OCI-LY3 (cell line): ENCODE measurements at regions not wholly inside any gene's neighbourhood (a gene's known extent, or its start where the extent isn't known, plus 50 kb on each side); places are given as distances from the start of the nearest gene placed in this dataset.
A peak's percentile ranks its signal among the peaks of the same experiment; 100 is the strongest.

Source experiments
- H2AFZ ChIP-seq: fragments of 200-600, 300-600 bp; shearing (Covaris generic); 2 replicates; pipeline ENCODE4 v1.6.0; 2014; ENCODE audit warnings: antibody characterized with exemption, low read depth, low read length
- H3K27ac ChIP-seq: fragments of 200-600, 300-600 bp; sonication (generic); 2 replicates; pipeline ENCODE4 v1.5.1; 2014; ENCODE audit warnings: mild to moderate bottlenecking, low read length, moderate library complexity, mixed read lengths
- H3K27me3 ChIP-seq: fragments of 200-600, 300-600 bp; sonication (generic); 2 replicates; pipeline ENCODE4 v1.6.1; 2014; ENCODE audit warnings: low read depth, low read length, mixed read lengths
- H3K36me3 ChIP-seq: fragments of 200-600, 300-600 bp; sonication (generic); replicated peaks from 2 replicates; pipeline ENCODE3; 2014; ENCODE audit warnings: low read depth, low read length, mixed read lengths
- H3K4me1 ChIP-seq: fragments of 300-600, 200-600 bp; sonication (generic); 2 replicates; pipeline ENCODE4 v1.6.1; 2014; ENCODE audit warnings: low read length, mixed read lengths
- H3K4me2 ChIP-seq: fragments of 200-600, 300-600 bp; sonication (generic); 2 replicates; pipeline ENCODE4 v1.6.1; 2014; ENCODE audit warnings: low read length, mixed read lengths
- H3K4me3 ChIP-seq: fragments of 300-600, 200-600 bp; sonication (generic); 2 replicates; pipeline ENCODE4 v1.5.1; 2014; ENCODE audit warnings: antibody characterized with exemption, mild to moderate bottlenecking, low read length, moderate library complexity
- H3K79me2 ChIP-seq: fragments of 300-600, 200-600 bp; shearing (Covaris generic); 2 replicates; pipeline ENCODE4 v1.6.1; 2014; ENCODE audit warnings: mild to moderate bottlenecking, low read length, mixed read lengths
- H3K9ac ChIP-seq: fragments of 300-600, 200-600 bp; shearing (Covaris generic); 2 replicates; pipeline ENCODE4 v1.6.0; 2014; ENCODE audit warnings: mild to moderate bottlenecking, low read length, moderate library complexity
- H3K9me3 ChIP-seq: fragments of 200-600, 300-600 bp; shearing (Covaris generic); 2 replicates; pipeline ENCODE4 v1.6.1; 2014; ENCODE audit warnings: low read length, mixed read lengths; ENCODE audit not compliant: insufficient read depth
- H4K20me1 ChIP-seq: fragments of 200-600, 300-600 bp; sonication (generic); 2 replicates; pipeline ENCODE4 v1.6.1; 2016; ENCODE audit warnings: low read length, mixed read lengths; ENCODE audit not compliant: insufficient read depth
- EZH2phosphoT487 ChIP-seq: fragments of 200-600 bp; shearing (Covaris generic); IDR thresholded peaks from 2 replicates; pipeline ENCODE4 v1.6.1; 2018; ENCODE audit warnings: antibody characterized with exemption, mixed run types, low read depth
- TF ChIP-seq, protein P1 (sequence below): fragments of 200-600, 300-600 bp; sonication (generic); IDR thresholded peaks from 2 replicates; pipeline ENCODE4 v1.5.1; 2014; ENCODE audit warnings: antibody characterized with exemption, low read length, low read depth

DNA sequence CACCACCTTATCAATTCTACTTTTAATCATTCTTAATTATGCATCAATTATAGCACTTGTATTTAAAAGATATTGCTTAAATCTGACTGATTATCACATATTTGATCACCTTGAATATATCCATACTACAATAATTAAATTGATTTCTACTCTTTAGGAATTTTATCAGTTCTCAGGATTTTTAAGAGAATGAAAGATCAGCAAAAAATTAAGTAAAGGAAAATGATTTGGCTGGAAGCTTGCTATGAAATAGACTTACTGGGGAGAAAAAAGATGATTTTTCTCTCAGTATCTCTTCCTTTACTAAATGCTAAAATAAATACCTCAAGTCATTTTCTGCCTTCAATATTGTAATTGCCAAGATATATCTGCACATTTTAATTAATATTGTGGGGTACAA lies 848.6 kb downstream of the LTN1 start:
- TF ChIP-seq, protein P1, sequence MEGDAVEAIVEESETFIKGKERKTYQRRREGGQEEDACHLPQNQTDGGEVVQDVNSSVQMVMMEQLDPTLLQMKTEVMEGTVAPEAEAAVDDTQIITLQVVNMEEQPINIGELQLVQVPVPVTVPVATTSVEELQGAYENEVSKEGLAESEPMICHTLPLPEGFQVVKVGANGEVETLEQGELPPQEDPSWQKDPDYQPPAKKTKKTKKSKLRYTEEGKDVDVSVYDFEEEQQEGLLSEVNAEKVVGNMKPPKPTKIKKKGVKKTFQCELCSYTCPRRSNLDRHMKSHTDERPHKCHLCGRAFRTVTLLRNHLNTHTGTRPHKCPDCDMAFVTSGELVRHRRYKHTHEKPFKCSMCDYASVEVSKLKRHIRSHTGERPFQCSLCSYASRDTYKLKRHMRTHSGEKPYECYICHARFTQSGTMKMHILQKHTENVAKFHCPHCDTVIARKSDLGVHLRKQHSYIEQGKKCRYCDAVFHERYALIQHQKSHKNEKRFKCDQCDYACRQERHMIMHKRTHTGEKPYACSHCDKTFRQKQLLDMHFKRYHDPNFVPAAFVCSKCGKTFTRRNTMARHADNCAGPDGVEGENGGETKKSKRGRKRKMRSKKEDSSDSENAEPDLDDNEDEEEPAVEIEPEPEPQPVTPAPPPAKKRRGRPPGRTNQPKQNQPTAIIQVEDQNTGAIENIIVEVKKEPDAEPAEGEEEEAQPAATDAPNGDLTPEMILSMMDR, result no peak
- no peak for TF ChIP-seq EZH2phosphoT487
- Histone ChIP-seq H3K9ac (no peak overlapping the region), H3K36me3 (no peaks in the 10 kb centered on the region), H3K27me3 (no peaks in the 10 kb centered on the region), H4K20me1 (no peaks in the 10 kb centered on the region), H3K4me3 (no peak overlapping the region), H3K4me2 (no peak overlapping the region), H3K27ac (no peak overlapping the region), H3K79me2 (no peaks in the 10 kb centered on the region), H3K9me3 (no peaks in the 10 kb centered on the region), H2AFZ (no peak overlapping the region), H3K4me1 (peaks cover 12% of the 10 kb centered on the region)

DNA sequence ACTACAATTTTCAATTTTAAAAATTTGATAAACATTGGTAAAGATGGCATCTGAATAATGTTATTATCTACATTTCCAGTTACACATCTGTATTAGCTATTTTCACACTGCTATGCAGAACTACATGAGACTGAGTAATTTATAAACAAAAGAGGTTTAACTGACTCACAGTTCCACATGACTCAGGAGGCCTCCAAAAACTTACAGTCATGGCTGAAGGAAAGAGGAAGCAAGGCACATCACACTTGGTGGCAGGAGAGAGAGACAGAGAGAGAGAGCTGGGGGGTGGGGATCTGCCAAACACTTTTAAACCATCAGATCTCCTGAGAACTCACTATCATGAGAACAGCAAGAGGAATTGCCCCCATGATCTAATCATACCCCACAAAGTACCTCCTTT lies 850.0 kb downstream of the LTN1 start:
- TF ChIP-seq, protein P1, result no peak
- no peak for TF ChIP-seq EZH2phosphoT487
- Histone ChIP-seq H3K27me3 (no peaks in the 10 kb centered on the region), H3K4me1 (peaks cover 12% of the 10 kb centered on the region), H3K4me2 (peak overlapping the region; percentile 11; the same call in 1 of the 2 replicates), H3K4me3 (no peak overlapping the region), H3K36me3 (peaks cover 5% of the 10 kb centered on the region), H3K9ac (no peak overlapping the region), H4K20me1 (no peaks in the 10 kb centered on the region), H3K9me3 (no peaks in the 10 kb centered on the region), H2AFZ (peak overlapping the region; percentile 63; the same call in 1 of the 2 replicates), H3K27ac (peak overlapping the region; percentile 26; the same call in 1 of the 2 replicates), H3K79me2 (no peaks in the 10 kb centered on the region)

GRCh38 chr21:28138272-28138671 lies 854.4 kb downstream of the LTN1 start:
- Histone ChIP-seq H3K9me3 (no peaks in the 10 kb centered on the region), H3K4me1 (peaks cover 41% of the 10 kb centered on the region)

DNA sequence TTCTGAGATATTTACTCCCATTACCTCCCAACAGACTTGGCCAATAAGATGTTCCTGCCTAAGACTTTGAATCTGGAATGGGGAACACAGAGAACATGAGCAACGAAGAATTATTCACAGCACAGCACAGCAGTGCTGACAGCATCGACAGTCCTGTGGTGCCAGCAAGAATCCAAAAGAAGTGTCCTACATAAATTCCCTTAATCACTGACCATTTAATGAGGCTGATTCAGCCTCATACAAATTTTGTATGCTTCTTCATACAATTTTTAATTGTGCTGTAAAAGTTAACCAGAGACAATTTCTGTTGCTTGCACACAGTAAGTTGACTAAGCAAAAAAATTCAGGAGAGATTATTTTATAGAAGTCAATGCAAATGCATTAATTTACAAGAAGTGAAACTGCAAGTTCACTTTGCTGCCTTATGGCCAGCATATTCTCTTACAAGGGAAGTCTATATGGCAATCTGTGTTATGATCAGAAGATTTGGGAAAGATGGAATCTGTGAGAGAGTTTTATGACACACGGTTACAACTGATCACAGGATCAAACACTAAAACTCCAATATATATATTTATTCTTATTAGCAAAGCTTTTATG lies 855.9 kb downstream of the LTN1 start:
- TF ChIP-seq, protein P1, result no peak
- TF ChIP-seq EZH2phosphoT487, result no peak
- Histone ChIP-seq H3K79me2 (no peaks in the 10 kb centered on the region), H3K27ac (no peak overlapping the region), H3K9me3 (no peaks in the 10 kb centered on the region), H3K4me1 (peaks cover 29% of the 10 kb centered on the region), H3K36me3 (peaks cover 7% of the 10 kb centered on the region), H3K9ac (no peak overlapping the region), H3K4me3 (no peak overlapping the region), H3K4me2 (peak overlapping the region; percentile 64; the same call in 1 of the 2 replicates), H2AFZ (no peak overlapping the region), H3K27me3 (no peaks in the 10 kb centered on the region), H4K20me1 (no peaks in the 10 kb centered on the region)

More at GRCh38 chr21:28138272-28138671, 854.4 kb downstream of the LTN1 start:
- TF ChIP-seq, protein P1, result no peak
- no peak for TF ChIP-seq EZH2phosphoT487
- no peak overlapping the region for H3K27ac ChIP-seq
- H3K27me3 ChIP-seq, result no peaks in the 10 kb centered on the region
- H3K36me3 ChIP-seq, result peaks cover 5% of the 10 kb centered on the region
- no peak overlapping the region for H3K4me3 ChIP-seq
- no peak overlapping the region for H3K9ac ChIP-seq
- no peaks in the 10 kb centered on the region for H3K79me2 ChIP-seq
- no peaks in the 10 kb centered on the region for H4K20me1 ChIP-seq
- H3K4me2 ChIP-seq, result no peak overlapping the region
- no peak overlapping the region for H2AFZ ChIP-seq
